Endothelial cell of umbilical vein (primary cell): ENCODE measurements at regions not wholly inside any gene's neighbourhood (a gene's known extent, or its start where the extent isn't known, plus 50 kb on each side); places are given as distances from the start of the nearest gene placed in this dataset.

ENCODE experiments used
- BruUV-seq: library from RNA; stranded (reverse); fragments of 400-500 nt; replicated peaks from 2 replicates; lab custom pipeline; 2021; lab: Mats Ljungman, UMichigan
- CTCF ChIA-PET: fragments of 300-600, 350-600 bp; sonication (Branson Sonifier 250); formaldehyde crosslinking; loops from one replicate; lab custom pipeline; 2021; ENCODE audit warnings: antibody characterized with exemption, inconsistent platforms; lab: Charles Lee
- POLR2A ChIA-PET: fragments of 300-600, 350-600 bp; sonication (Branson Sonifier 250); formaldehyde crosslinking; loops from one replicate; lab custom pipeline; 2021; ENCODE audit warnings: antibody characterized with exemption, inconsistent platforms; lab: Charles Lee
- DNase-seq: peaks from one replicate; pipeline ENCODE4 v3.0.0-alpha.2; 2011; ENCODE audit warnings: low read depth, low spot score
- FAIRE-seq: peaks from 2 replicates; lab custom pipeline; 2011; peaks lifted over from hg19 to GRCh38; lab: Jason Lieb, UNC
- H2AFZ ChIP-seq: 2 replicates; pipeline ENCODE4 v1.6.0; 2012; ENCODE audit warnings: low read depth, low read length, control low read depth, inconsistent platforms
- H3K27ac ChIP-seq: 2 replicates; pipeline ENCODE4 v1.5.1; 2011; ENCODE audit warnings: low read depth, mild to moderate bottlenecking, control low read depth, low read length, moderate library complexity; ENCODE audit not compliant: insufficient read depth
- H3K27me3 ChIP-seq, 2 experiments: 2 replicates each; pipeline versions ENCODE4 v1.6.0 to v1.6.1; 2011; ENCODE audit warnings: low read length in 2 of 2, mixed read lengths in 1 of 2; ENCODE audit not compliant: control insufficient read depth in 2 of 2, insufficient read depth in 2 of 2
- H3K36me3 ChIP-seq, 2 experiments: 2 replicates in 1 of 2; 3 replicates in 1 of 2; pipeline ENCODE4 v1.5.1; 2011; ENCODE audit warnings: low read length in 2 of 2, mild to moderate bottlenecking in 1 of 2, moderate library complexity in 1 of 2; ENCODE audit not compliant: control insufficient read depth in 2 of 2, insufficient read depth in 2 of 2; ENCODE audit errors: extremely low read depth in 1 of 2
- H3K4me1 ChIP-seq: 3 replicates; pipeline ENCODE4 v1.5.1; 2011; ENCODE audit warnings: mild to moderate bottlenecking, low read length; ENCODE audit not compliant: control insufficient read depth, insufficient read depth; ENCODE audit errors: extremely low read depth
- H3K4me2 ChIP-seq: 2 replicates; pipeline ENCODE4 v1.6.1; 2011; ENCODE audit warnings: low read length, control low read depth, mixed read lengths; ENCODE audit not compliant: insufficient read depth
- H3K4me3 ChIP-seq, 3 experiments: fragments of 200-600 bp in 1 of 3; sonication (generic), shearing (Covaris generic) in 1 of 3; replicated peaks in 1 of 3; 2 replicates each; pipeline ENCODE4 v1.5.1; 2011 to 2016; ENCODE audit warnings: control low read depth in 3 of 3, low read length in 3 of 3, mild to moderate bottlenecking in 2 of 3, inconsistent platforms in 1 of 3, low read depth in 1 of 3, moderate library complexity in 1 of 3; ENCODE audit not compliant: insufficient read depth in 1 of 3
- H3K79me2 ChIP-seq: 2 replicates; pipeline ENCODE4 v1.6.0; 2012; ENCODE audit warnings: low read length, inconsistent platforms; ENCODE audit not compliant: control insufficient read depth, insufficient read depth
- H3K9ac ChIP-seq: replicated peaks from 2 replicates; pipeline ENCODE3; 2011; ENCODE audit warnings: low read length, control low read depth; ENCODE audit not compliant: insufficient read depth; ENCODE audit errors: extremely low read depth
- H3K9me1 ChIP-seq: replicated peaks from 3 replicates; pipeline ENCODE4 v1.6.0; 2011; ENCODE audit warnings: mild to moderate bottlenecking, low read length; ENCODE audit not compliant: control insufficient read depth, insufficient read depth; ENCODE audit errors: extremely low read depth
- H3K9me3 ChIP-seq: replicated peaks from 2 replicates; pipeline ENCODE4 v1.5.1; 2012; ENCODE audit warnings: low read length, inconsistent platforms; ENCODE audit not compliant: control insufficient read depth, insufficient read depth
- H4K20me1 ChIP-seq: replicated peaks from 2 replicates; pipeline ENCODE3; 2011; ENCODE audit warnings: mild to moderate bottlenecking, low read length; ENCODE audit not compliant: control insufficient read depth, insufficient read depth; ENCODE audit errors: extremely low read depth
- EZH2 ChIP-seq: IDR thresholded peaks from 2 replicates; pipeline ENCODE4 v1.6.1; 2012; ENCODE audit warnings: borderline replicate concordance, low read depth, mild to moderate bottlenecking, moderate library complexity, low read length, inconsistent platforms; ENCODE audit not compliant: severe bottlenecking
- FOS ChIP-seq: IDR thresholded peaks from 2 replicates; pipeline ENCODE4 v1.6.1; 2011; ENCODE audit warnings: mild to moderate bottlenecking, low read length, moderate library complexity, borderline replicate concordance; ENCODE audit not compliant: insufficient read depth
- GATA2 ChIP-seq: IDR thresholded peaks from 2 replicates; pipeline ENCODE4 v1.7.0; 2011; ENCODE audit warnings: low read depth, mild to moderate bottlenecking, moderate library complexity, mixed read lengths, low read length; ENCODE audit not compliant: insufficient read length, insufficient read depth
- JUN ChIP-seq: IDR thresholded peaks from 2 replicates; pipeline ENCODE4 v1.6.1; 2011; ENCODE audit warnings: borderline replicate concordance, low read depth; ENCODE audit not compliant: insufficient read length, insufficient read depth
- MYC ChIP-seq: IDR thresholded peaks from one replicate; pipeline ENCODE4 v1.6.1; 2011; ENCODE audit warnings: mild to moderate bottlenecking, low read depth, low read length
- POLR2A ChIP-seq: IDR thresholded peaks from 2 replicates; pipeline ENCODE4 v1.6.1; 2012; ENCODE audit warnings: low read depth, mild to moderate bottlenecking, control low read depth, low read length
- POLR2AphosphoS5 ChIP-seq: IDR thresholded peaks from 2 replicates; pipeline ENCODE4 v1.6.1; 2012; ENCODE audit warnings: low read depth, mild to moderate bottlenecking, control low read depth, low read length, moderate library complexity; ENCODE audit not compliant: insufficient read depth
- dilution Hi-C: fragments of 300-500 bp; cut with MboI; formaldehyde crosslinking; loops from one replicate; pipeline ENCODE4 v1.15.0; 2019; ENCODE audit warnings: low sequenced_read_pairs; ENCODE audit not compliant: extremely low pct_ligation_motif_present
- intact Hi-C: fragments of 100-400 bp; cut with micrococcal nuclease; formaldehyde crosslinking; loops from one replicate; pipeline ENCODE4 v1.10.0; 2022
- TF ChIP-seq, protein P1 (sequence below): IDR thresholded peaks from 2 replicates; pipeline ENCODE4 v1.6.1; 2011; ENCODE audit not compliant: insufficient read depth, insufficient read length
- TF ChIP-seq, protein P2 (sequence below), 2 donors: IDR thresholded peaks; 1 replicate in 1 of 2; 2 replicates in 1 of 2; pipeline ENCODE4 v1.5.1; 2011; ENCODE audit warnings: low read length in 2 of 2, mild to moderate bottlenecking in 2 of 2, moderate library complexity in 2 of 2, control low read depth in 1 of 2, inconsistent platforms in 1 of 2, low read depth in 1 of 2; ENCODE audit not compliant: insufficient read depth in 1 of 2; ENCODE audit errors: extremely low read depth in 1 of 2

DNA sequence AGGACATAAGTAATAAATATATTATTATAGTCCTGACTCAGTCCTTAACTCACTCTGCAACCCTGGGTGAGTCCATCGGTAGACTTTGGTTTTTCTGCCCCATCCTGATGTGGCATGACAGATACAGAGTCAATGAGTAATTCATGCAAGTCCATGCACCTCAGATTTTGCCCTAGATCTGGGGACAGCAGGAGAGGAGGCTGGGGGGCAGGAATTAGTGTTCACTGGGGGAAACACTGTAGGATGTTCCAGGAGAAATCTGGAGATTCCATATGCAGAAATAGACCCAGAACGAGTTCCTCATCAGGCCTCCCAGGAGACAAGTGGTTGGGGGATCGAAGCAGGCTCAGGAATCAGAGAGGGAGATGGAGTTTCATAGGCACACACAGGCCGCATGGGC, 150.8 kb downstream of the DICER1 start:
- no peaks in the 10 kb centered on the region for H3K4me1 ChIP-seq
- H3K4me2 ChIP-seq: no peak overlapping the region
- no peak overlapping the region for H3K27ac ChIP-seq
- dilution Hi-C loops (no loop called here), intact Hi-C loops (no loop called here)
- no peaks in the 10 kb centered on the region for H3K9me3 ChIP-seq
- FAIRE-seq (no peak), DNase-seq (no peak)
- no TSS peak for BruUV-seq
- no peaks in the 10 kb centered on the region for H3K27me3 ChIP-seq
- no peaks in the 10 kb centered on the region for H4K20me1 ChIP-seq
- CTCF ChIA-PET: interaction anchor here (1.1 kb wide), 1 partner anchor 16 kb away, joined by 3 read pairs; no protein-coding TSS in a partner anchor
- no peak overlapping the region for H2AFZ ChIP-seq
- H3K79me2 ChIP-seq: no peaks in the 10 kb centered on the region
- POLR2A ChIA-PET: no interaction called here
- no peak overlapping the region for H3K4me3 ChIP-seq
- no peaks in the 10 kb centered on the region for H3K9me1 ChIP-seq
- TF ChIP-seq FOS (no peak), EZH2 (no peak), POLR2AphosphoS5 (no peak), MYC (no peak), POLR2A (no peak), GATA2 (no peak), JUN (no peak)
- TF ChIP-seq, protein P1, sequence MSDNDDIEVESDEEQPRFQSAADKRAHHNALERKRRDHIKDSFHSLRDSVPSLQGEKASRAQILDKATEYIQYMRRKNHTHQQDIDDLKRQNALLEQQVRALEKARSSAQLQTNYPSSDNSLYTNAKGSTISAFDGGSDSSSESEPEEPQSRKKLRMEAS: no peak
- TF ChIP-seq, protein P2, sequence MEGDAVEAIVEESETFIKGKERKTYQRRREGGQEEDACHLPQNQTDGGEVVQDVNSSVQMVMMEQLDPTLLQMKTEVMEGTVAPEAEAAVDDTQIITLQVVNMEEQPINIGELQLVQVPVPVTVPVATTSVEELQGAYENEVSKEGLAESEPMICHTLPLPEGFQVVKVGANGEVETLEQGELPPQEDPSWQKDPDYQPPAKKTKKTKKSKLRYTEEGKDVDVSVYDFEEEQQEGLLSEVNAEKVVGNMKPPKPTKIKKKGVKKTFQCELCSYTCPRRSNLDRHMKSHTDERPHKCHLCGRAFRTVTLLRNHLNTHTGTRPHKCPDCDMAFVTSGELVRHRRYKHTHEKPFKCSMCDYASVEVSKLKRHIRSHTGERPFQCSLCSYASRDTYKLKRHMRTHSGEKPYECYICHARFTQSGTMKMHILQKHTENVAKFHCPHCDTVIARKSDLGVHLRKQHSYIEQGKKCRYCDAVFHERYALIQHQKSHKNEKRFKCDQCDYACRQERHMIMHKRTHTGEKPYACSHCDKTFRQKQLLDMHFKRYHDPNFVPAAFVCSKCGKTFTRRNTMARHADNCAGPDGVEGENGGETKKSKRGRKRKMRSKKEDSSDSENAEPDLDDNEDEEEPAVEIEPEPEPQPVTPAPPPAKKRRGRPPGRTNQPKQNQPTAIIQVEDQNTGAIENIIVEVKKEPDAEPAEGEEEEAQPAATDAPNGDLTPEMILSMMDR (IDR thresholded peaks at IDR 0.05; ENCODE audit: extremely low read depth in 1 of 2, insufficient read depth in 1 of 2, low read depth in 1 of 2, low read length in 2 of 2): no peak
- H3K36me3 ChIP-seq: no peaks in the 10 kb centered on the region
- no peak overlapping the region for H3K9ac ChIP-seq
